GM06990 (cell line): ENCODE measurements at regions not wholly inside any gene's neighbourhood (a gene's known extent, or its start where the extent isn't known, plus 50 kb on each side); places are given as distances from the start of the nearest gene placed in this dataset.

Source experiments
- DNase-seq: peaks from one replicate; pipeline ENCODE4 v3.0.0-alpha.2; 2011; ENCODE audit not compliant: insufficient read length; ENCODE audit errors: extremely low read depth
- H3K27me3 ChIP-seq: replicated peaks from 2 replicates; pipeline ENCODE4 v1.6.0; 2011; ENCODE audit warnings: low read length; ENCODE audit not compliant: control insufficient read depth, insufficient read depth
- H3K36me3 ChIP-seq: 2 replicates; pipeline ENCODE4 v1.5.1; 2011; ENCODE audit warnings: low read length; ENCODE audit not compliant: control insufficient read depth, insufficient read depth
- H3K4me3 ChIP-seq: replicated peaks from 2 replicates; pipeline ENCODE4 v1.5.1; 2011; ENCODE audit warnings: low read depth, mild to moderate bottlenecking, control low read depth, low read length
- TF ChIP-seq, protein P1 (sequence below): IDR thresholded peaks from 2 replicates; pipeline ENCODE4 v1.5.1; 2011; ENCODE audit warnings: low read length, control low read depth, mild to moderate bottlenecking, inconsistent platforms; ENCODE audit not compliant: insufficient read depth, poor library complexity, severe bottlenecking

DNA sequence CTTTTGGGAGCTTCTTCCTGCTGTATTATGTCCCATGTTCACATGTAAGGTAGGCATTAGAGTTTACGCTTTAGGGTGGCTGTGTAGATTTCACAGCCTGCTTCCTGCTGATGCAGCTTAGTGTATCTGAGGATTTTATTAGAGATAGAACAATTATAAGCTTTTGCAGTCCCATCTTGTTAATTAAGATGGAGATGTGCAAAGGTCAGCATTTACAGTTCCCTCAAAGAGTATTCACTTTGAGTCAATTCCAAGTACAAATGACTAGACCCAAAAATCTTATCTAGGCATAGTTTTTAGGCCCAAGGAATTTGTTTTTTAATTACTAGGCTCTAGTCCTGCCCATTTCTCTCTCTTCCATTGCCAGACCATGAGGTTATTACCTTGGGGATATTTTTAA lies 239.9 kb upstream of the PHF14 start:
- TF ChIP-seq, protein P1, sequence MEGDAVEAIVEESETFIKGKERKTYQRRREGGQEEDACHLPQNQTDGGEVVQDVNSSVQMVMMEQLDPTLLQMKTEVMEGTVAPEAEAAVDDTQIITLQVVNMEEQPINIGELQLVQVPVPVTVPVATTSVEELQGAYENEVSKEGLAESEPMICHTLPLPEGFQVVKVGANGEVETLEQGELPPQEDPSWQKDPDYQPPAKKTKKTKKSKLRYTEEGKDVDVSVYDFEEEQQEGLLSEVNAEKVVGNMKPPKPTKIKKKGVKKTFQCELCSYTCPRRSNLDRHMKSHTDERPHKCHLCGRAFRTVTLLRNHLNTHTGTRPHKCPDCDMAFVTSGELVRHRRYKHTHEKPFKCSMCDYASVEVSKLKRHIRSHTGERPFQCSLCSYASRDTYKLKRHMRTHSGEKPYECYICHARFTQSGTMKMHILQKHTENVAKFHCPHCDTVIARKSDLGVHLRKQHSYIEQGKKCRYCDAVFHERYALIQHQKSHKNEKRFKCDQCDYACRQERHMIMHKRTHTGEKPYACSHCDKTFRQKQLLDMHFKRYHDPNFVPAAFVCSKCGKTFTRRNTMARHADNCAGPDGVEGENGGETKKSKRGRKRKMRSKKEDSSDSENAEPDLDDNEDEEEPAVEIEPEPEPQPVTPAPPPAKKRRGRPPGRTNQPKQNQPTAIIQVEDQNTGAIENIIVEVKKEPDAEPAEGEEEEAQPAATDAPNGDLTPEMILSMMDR, result no peak
- Histone ChIP-seq H3K27me3 (no peaks in the 10 kb centered on the region), H3K4me3 (no peak overlapping the region), H3K36me3 (no peaks in the 10 kb centered on the region)
- no peak for DNase-seq

GRCh38 chr7:10734595-10734994 lies 239.1 kb upstream of the PHF14 start:
- TF ChIP-seq, protein P1, result no peak

GRCh38 chr7:10739401-10739800 lies 234.3 kb upstream of the PHF14 start:
- Histone ChIP-seq H3K27me3 (no peaks in the 10 kb centered on the region), H3K36me3 (no peaks in the 10 kb centered on the region), H3K4me3 (no peak overlapping the region)
- DNase-seq, result no peak
- TF ChIP-seq, protein P1, result no peak

More at GRCh38 chr7:10734595-10734994, 239.1 kb upstream of the PHF14 start:
- H3K27me3 ChIP-seq, result no peaks in the 10 kb centered on the region
- no peak for DNase-seq
- no peak overlapping the region for H3K4me3 ChIP-seq
- no peaks in the 10 kb centered on the region for H3K36me3 ChIP-seq

DNA sequence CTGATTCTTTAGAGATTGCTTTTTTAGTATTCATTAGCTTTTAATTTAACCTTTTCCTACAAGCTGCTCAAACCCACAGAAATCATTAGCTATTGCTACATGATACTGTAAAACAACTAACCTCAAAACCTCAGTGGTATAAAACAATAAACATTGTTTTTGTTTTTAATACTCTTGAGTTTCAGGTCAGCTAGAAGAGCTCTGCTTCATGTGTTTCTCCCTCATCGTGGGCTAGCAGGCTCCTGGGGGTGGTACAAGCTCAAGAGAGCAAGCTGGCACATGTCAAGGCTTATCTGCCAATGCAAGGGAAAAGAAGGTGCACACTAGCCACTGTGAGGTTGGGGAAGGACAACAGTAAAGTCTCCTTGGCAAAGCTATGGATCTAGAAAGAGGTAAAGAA lies 232.9 kb upstream of the PHF14 start:
- H3K27me3 ChIP-seq, result no peaks in the 10 kb centered on the region
- TF ChIP-seq, protein P1, result no peak
- H3K36me3 ChIP-seq, result no peaks in the 10 kb centered on the region
- no peak for DNase-seq
- H3K4me3 ChIP-seq, result no peak overlapping the region

- DNase-seq, result no peak
- H3K36me3 ChIP-seq, result no peaks in the 10 kb centered on the region
- H3K27me3 ChIP-seq, result no peaks in the 10 kb centered on the region
- TF ChIP-seq, protein P1, result no peak
- H3K4me3 ChIP-seq, result no peak overlapping the region
Measured at GRCh38 chr7:10756981-10757380, 216.7 kb upstream of the PHF14 start.

DNA sequence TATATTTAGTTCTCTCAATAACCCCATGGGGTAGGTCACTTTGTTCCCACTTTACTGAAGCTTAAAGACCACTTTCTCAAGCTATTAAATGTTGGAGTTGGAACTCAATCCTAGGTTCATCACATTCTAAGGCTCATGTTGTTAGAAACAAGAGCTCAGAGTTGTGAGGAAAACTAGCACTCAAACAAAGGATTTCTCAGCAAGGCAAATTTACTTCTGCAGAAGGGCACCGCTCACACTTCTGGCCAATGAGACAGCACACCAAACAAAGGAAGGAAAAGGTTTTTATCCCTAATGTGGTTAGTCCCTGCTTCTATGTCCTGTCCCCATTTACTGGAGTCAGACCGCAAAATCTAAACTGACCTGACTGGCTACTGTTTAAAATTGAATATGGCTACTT lies 214.6 kb upstream of the PHF14 start:
- H3K4me3 ChIP-seq, result no peak overlapping the region
- TF ChIP-seq, protein P1, result no peak
- H3K36me3 ChIP-seq, result no peaks in the 10 kb centered on the region
- no peak for DNase-seq
- H3K27me3 ChIP-seq, result no peaks in the 10 kb centered on the region
